ENCODE measurements at regions not wholly inside any gene's neighbourhood (a gene's known extent, or its start where the extent isn't known, plus 50 kb on each side); places are given as distances from the start of the nearest gene placed in this dataset.

DNA sequence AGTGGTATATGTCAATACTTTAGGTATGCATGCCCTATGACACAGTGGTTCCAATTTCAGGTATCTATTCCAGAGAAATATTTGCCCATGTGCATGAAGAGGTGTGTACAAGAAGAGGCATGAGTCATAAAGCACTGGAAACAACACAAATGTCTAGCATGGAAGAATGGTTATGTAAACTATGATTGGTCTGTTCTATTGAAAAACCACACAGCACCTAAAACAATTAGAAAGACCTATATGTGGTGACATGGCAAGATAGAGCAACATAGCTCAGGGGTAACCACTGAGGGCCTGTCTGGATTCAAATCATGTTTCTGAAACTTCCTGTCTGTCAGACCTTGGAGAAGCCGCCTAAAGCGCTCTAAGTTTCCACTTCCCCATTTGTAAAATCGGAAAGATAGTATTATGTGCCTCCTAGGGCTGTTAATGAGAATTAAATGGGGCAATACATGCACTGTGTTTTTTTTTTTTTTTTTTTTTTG lies 63.4 kb upstream of the GPCPD1 start:
- TF ChIP-seq SP1 (CRISPR knock-in tag; IDR thresholded peaks at IDR 0.05), result no peak
- TF ChIP-seq U2AF1 (optimal IDR thresholded peaks at IDR 0.05; ENCODE audit: low read depth, low read length), result no peak
- no peak for TF ChIP-seq POLR2A (conservative IDR thresholded peaks at IDR 0.05)

All from K562 (cell line).